Prostate gland (tissue), 2 donors: ENCODE measurements at regions not wholly inside any gene's neighbourhood (a gene's known extent, or its start where the extent isn't known, plus 50 kb on each side); places are given as distances from the start of the nearest gene placed in this dataset.

Experiments used
- DNase-seq: peaks from one replicate; pipeline ENCODE4 v3.0.0-alpha.2; 2019; ENCODE audit warnings: low spot score
- H3K27ac ChIP-seq, 2 donors: fragments of 200-600 bp; sonication (generic); 2 replicates each; pipeline ENCODE4 v1.5.1; 2017 to 2019
- H3K27me3 ChIP-seq: fragments of 200-600 bp; sonication (generic); replicated peaks from 2 replicates; pipeline ENCODE4 v1.5.1; 2019; ENCODE audit not compliant: insufficient read depth
- H3K36me3 ChIP-seq, 2 donors: fragments of 200-600 bp; sonication (generic); 1 replicate in 1 of 2; 2 replicates in 1 of 2; pipeline versions ENCODE4 v1.5.1 to v1.8.1; 2017 to 2019
- H3K4me1 ChIP-seq: fragments of 200-600 bp; sonication (generic); replicated peaks from 2 replicates; pipeline ENCODE4 v1.5.1; 2019
- H3K4me3 ChIP-seq, 2 donors: fragments of 200-600 bp; sonication (generic); 2 replicates each; pipeline ENCODE4 v1.5.1; 2017 to 2019
- H3K9me3 ChIP-seq: fragments of 200-600 bp; sonication (generic); 2 replicates; pipeline ENCODE4 v1.5.1; 2017
- CTCF ChIP-seq, 4 experiments: fragments of 200-600 bp in 2 of 4; fragments of 450-650 bp in 2 of 4; sonication (generic) in 2 of 4; IDR thresholded peaks; 1 replicate in 3 of 4; 2 replicates in 1 of 4; pipeline ENCODE4 v1.5.1; 2016 to 2019; ENCODE audit warnings: antibody characterized with exemption in 4 of 4, mild to moderate bottlenecking in 2 of 4, moderate library complexity in 2 of 4
- POLR2A ChIP-seq: fragments of 450-650 bp; IDR thresholded peaks from one replicate; pipeline ENCODE4 v1.6.1; 2016; ENCODE audit warnings: antibody characterized with exemption, mild to moderate bottlenecking
- POLR2AphosphoS5 ChIP-seq: sonication (generic); formaldehyde crosslinking; IDR thresholded peaks from one replicate; pipeline ENCODE4 v1.6.1; 2017; ENCODE audit warnings: antibody characterized with exemption
- WGBS: methylation state at CpG from one replicate; pipeline ENCODE4 v1.1.5; 2018; 5-methylcytosine and 5-hydroxymethylcytosine counted together
- intact Hi-C: fragments of 100-400 bp; cut with DNase I; formaldehyde crosslinking; loops from one replicate; pipeline ENCODE4 v1.14.2; 2022

GRCh38 chr10:117685431-117685830 is 142.9 kb downstream of the EMX2 start:
- WGBS: 71% methylated on average over 3 of the region's 3 CpGs
- Histone ChIP-seq H3K27ac (no peak overlapping the region), H3K36me3 (no peaks in the 10 kb centered on the region), H3K9me3 (no peaks in the 10 kb centered on the region), H3K4me1 (no peaks in the 10 kb centered on the region), H3K27me3 (peaks cover 6% of the 10 kb centered on the region), H3K4me3 (no peak overlapping the region)
- intact Hi-C loops: no loop called here
- no peak for DNase-seq
- TF ChIP-seq CTCF (IDR thresholded peaks at IDR 0.05) (no peak), POLR2A (no peak), POLR2AphosphoS5 (no peak)

GRCh38 chr10:117686606-117687005 is 144.1 kb downstream of the EMX2 start:
- WGBS: 82% methylated on average over 4 of the region's 4 CpGs
- Histone ChIP-seq H3K4me3 (no peak overlapping the region), H3K36me3 (no peaks in the 10 kb centered on the region), H3K27me3 (peaks cover 6% of the 10 kb centered on the region), H3K27ac (no peak overlapping the region), H3K9me3 (no peaks in the 10 kb centered on the region), H3K4me1 (no peaks in the 10 kb centered on the region)
- intact Hi-C loops: no loop called here
- DNase-seq: no peak
- TF ChIP-seq POLR2A: no peak
- TF ChIP-seq POLR2AphosphoS5: no peak
- TF ChIP-seq CTCF (IDR thresholded peaks at IDR 0.05): no peak

- no peak for DNase-seq
- TF ChIP-seq CTCF (IDR thresholded peaks at IDR 0.05): no peak
- no peak for TF ChIP-seq POLR2A
- TF ChIP-seq POLR2AphosphoS5: no peak
- Histone ChIP-seq H3K36me3 (no peaks in the 10 kb centered on the region), H3K27ac (no peak overlapping the region), H3K4me1 (no peaks in the 10 kb centered on the region), H3K27me3 (peaks cover 6% of the 10 kb centered on the region), H3K9me3 (no peaks in the 10 kb centered on the region), H3K4me3 (no peak overlapping the region)
- intact Hi-C loops: no loop called here
- 57% methylated on average over 3 of the region's 3 CpGs for WGBS
These were observed 145.8 kb downstream of the EMX2 start for GRCh38 chr10:117688358-117688757.

GRCh38 chr10:117689566-117689965 is 147.0 kb downstream of the EMX2 start:
- H3K4me3 ChIP-seq: no peak overlapping the region
- H3K27ac ChIP-seq: no peak overlapping the region
- TF ChIP-seq POLR2A: no peak
- no peak for TF ChIP-seq CTCF (IDR thresholded peaks at IDR 0.05)
- no peak for TF ChIP-seq POLR2AphosphoS5
- no peaks in the 10 kb centered on the region for H3K36me3 ChIP-seq
- 76% methylated on average over 5 of the region's 5 CpGs for WGBS
- peaks cover 2% of the 10 kb centered on the region for H3K27me3 ChIP-seq
- no peak for DNase-seq
- no peaks in the 10 kb centered on the region for H3K9me3 ChIP-seq
- no peaks in the 10 kb centered on the region for H3K4me1 ChIP-seq
- intact Hi-C loops: no loop called here

GRCh38 chr10:117690359-117690758 is 147.8 kb downstream of the EMX2 start:
- no peak for DNase-seq
- Histone ChIP-seq H3K36me3 (no peaks in the 10 kb centered on the region), H3K27me3 (no peaks in the 10 kb centered on the region), H3K4me3 (no peak overlapping the region), H3K27ac (no peak overlapping the region), H3K9me3 (no peaks in the 10 kb centered on the region), H3K4me1 (no peaks in the 10 kb centered on the region)
- intact Hi-C loops: no loop called here
- WGBS: 82% methylated on average over 6 of the region's 6 CpGs
- TF ChIP-seq CTCF (IDR thresholded peaks at IDR 0.05): no peak
- TF ChIP-seq POLR2A: no peak
- no peak for TF ChIP-seq POLR2AphosphoS5
